H1 (cell line): ENCODE measurements at regions not wholly inside any gene's neighbourhood (a gene's known extent, or its start where the extent isn't known, plus 50 kb on each side); places are given as distances from the start of the nearest gene placed in this dataset.

Source experiments
- CTCF ChIA-PET: fragments of 300-600 bp; sonication (Branson Sonifier 250); formaldehyde crosslinking; loops from one replicate; lab custom pipeline; 2021; ENCODE audit not compliant: partially characterized antibody; lab: Charles Lee
- POLR2A ChIA-PET: fragments of 300-600 bp; sonication (Branson Sonifier 250); formaldehyde crosslinking; loops from one replicate; lab custom pipeline; 2021; ENCODE audit warnings: inconsistent platforms; ENCODE audit not compliant: partially characterized antibody; lab: Charles Lee
- DNase-seq, 2 experiments: peaks; one replicate each; pipeline versions ENCODE4 v3.0.0 to v3.0.0-alpha.2; 2010 to 2022; ENCODE audit warnings: low spot score in 2 of 2, low read depth in 1 of 2, mixed read lengths in 1 of 2
- FAIRE-seq: peaks from 2 replicates; lab custom pipeline; 2011; peaks lifted over from hg19 to GRCh38; lab: Jason Lieb, UNC
- H2AFZ ChIP-seq: 2 replicates; pipeline ENCODE4 v1.8.1; 2012; ENCODE audit warnings: low read length, inconsistent platforms
- H2AK5ac ChIP-seq: 2 replicates; pipeline ENCODE4 v1.6.1; 2013; ENCODE audit warnings: low read depth, low read length
- H2BK120ac ChIP-seq: replicated peaks from 2 replicates; pipeline ENCODE3; 2013; ENCODE audit warnings: low read depth, low read length, inconsistent platforms
- H2BK12ac ChIP-seq: 2 replicates; pipeline ENCODE4 v1.6.1; 2013; ENCODE audit warnings: low read depth, low read length
- H2BK15ac ChIP-seq: 2 replicates; pipeline ENCODE4 v1.6.1; 2013; ENCODE audit warnings: low read length
- H2BK20ac ChIP-seq: 2 replicates; pipeline ENCODE4 v1.6.1; 2013; ENCODE audit warnings: low read length
- H2BK5ac ChIP-seq: 2 replicates; pipeline ENCODE4 v1.6.1; 2013; ENCODE audit warnings: low read depth, low read length
- H3K14ac ChIP-seq: 2 replicates; pipeline ENCODE4 v1.6.1; 2013; ENCODE audit warnings: inconsistent platforms; ENCODE audit not compliant: insufficient read length
- H3K18ac ChIP-seq: 2 replicates; pipeline ENCODE4 v1.6.1; 2013; ENCODE audit warnings: low read length; ENCODE audit errors: extremely low read depth
- H3K23ac ChIP-seq: 2 replicates; pipeline ENCODE4 v1.6.1; 2013; ENCODE audit warnings: inconsistent platforms; ENCODE audit not compliant: insufficient read length
- H3K23me2 ChIP-seq: 2 replicates; pipeline ENCODE4 v1.6.1; 2013; ENCODE audit warnings: low read depth, low read length
- H3K27ac ChIP-seq: 2 replicates; pipeline ENCODE4 v1.6.1; 2011; ENCODE audit warnings: low read depth, low read length, inconsistent platforms
- H3K27me3 ChIP-seq, 4 experiments: replicated peaks in 1 of 4; 1 replicate in 1 of 4; 2 replicates in 3 of 4; pipeline versions ENCODE4 v1.6.1 to v1.8.1; 2011 to 2013; ENCODE audit warnings: low read length in 3 of 4, mild to moderate bottlenecking in 3 of 4, inconsistent platforms in 2 of 4, mixed read lengths in 2 of 4, moderate library complexity in 1 of 4; ENCODE audit not compliant: control insufficient read depth in 3 of 4, insufficient read depth in 3 of 4; ENCODE audit errors: extremely low read depth in 1 of 4
- H3K36me3 ChIP-seq, 4 experiments: 2 replicates each; pipeline versions ENCODE4 v1.6.1 to v1.8.1; 2011 to 2013; ENCODE audit warnings: mild to moderate bottlenecking in 4 of 4, low read length in 3 of 4, moderate library complexity in 2 of 4, control low read depth in 1 of 4, inconsistent platforms in 1 of 4; ENCODE audit not compliant: insufficient read depth in 4 of 4, control insufficient read depth in 2 of 4
- H3K4ac ChIP-seq: replicated peaks from 2 replicates; pipeline ENCODE3; 2013; ENCODE audit warnings: low read length, low read depth, mixed read lengths, inconsistent platforms; ENCODE audit not compliant: insufficient read length
- H3K4me1 ChIP-seq, 4 experiments: replicated peaks in 1 of 4; 1 replicate in 1 of 4; 2 replicates in 3 of 4; pipeline versions ENCODE4 v1.6.1 to v1.8.1; 2011 to 2013; ENCODE audit warnings: low read length in 3 of 4, inconsistent platforms in 2 of 4, mixed read lengths in 1 of 4; ENCODE audit not compliant: insufficient read depth in 4 of 4, control insufficient read depth in 3 of 4
- H3K4me2 ChIP-seq, 2 experiments: 2 replicates each; pipeline versions ENCODE4 v1.6.1 to v1.8.1; 2011 to 2013; ENCODE audit warnings: low read depth in 2 of 2, low read length in 2 of 2, control low read depth in 1 of 2, inconsistent platforms in 1 of 2, mild to moderate bottlenecking in 1 of 2; ENCODE audit not compliant: insufficient read depth in 1 of 2
- H3K4me3 ChIP-seq, 4 experiments: fragments of 200-600, 300-600 bp in 1 of 4; sonication (generic), shearing (Covaris generic), sonication (Bioruptor Twin) in 1 of 4; 2 replicates each; pipeline versions ENCODE4 v1.5.1 to v1.8.1; 2011 to 2016; ENCODE audit warnings: low read length in 4 of 4, low read depth in 3 of 4, control low read depth in 2 of 4, inconsistent platforms in 2 of 4, mild to moderate bottlenecking in 2 of 4, mixed read lengths in 1 of 4, moderate library complexity in 1 of 4; ENCODE audit not compliant: insufficient read depth in 2 of 4; ENCODE audit errors: extremely low read depth in 1 of 4
- H3K56ac ChIP-seq: replicated peaks from 2 replicates; pipeline ENCODE3; 2013; ENCODE audit warnings: low read depth, mild to moderate bottlenecking, mixed read lengths, low read length, inconsistent platforms; ENCODE audit not compliant: insufficient read length
- H3K79me1 ChIP-seq: 2 replicates; pipeline ENCODE4 v1.6.1; 2013; ENCODE audit warnings: low read depth, low read length, control low read depth
- H3K79me2 ChIP-seq, 2 experiments: 2 replicates each; pipeline versions ENCODE4 v1.6.1 to v1.8.1; 2012 to 2013; ENCODE audit warnings: low read length in 2 of 2, mild to moderate bottlenecking in 2 of 2, inconsistent platforms in 1 of 2; ENCODE audit not compliant: insufficient read depth in 2 of 2, control insufficient read depth in 1 of 2
- H3K9ac ChIP-seq, 4 experiments: replicated peaks in 1 of 4; 1 replicate in 1 of 4; 2 replicates in 3 of 4; pipeline versions ENCODE4 v1.6.1 to v1.8.1; 2011 to 2013; ENCODE audit warnings: low read depth in 3 of 4, low read length in 3 of 4, control low read depth in 2 of 4, mild to moderate bottlenecking in 2 of 4, moderate library complexity in 2 of 4, inconsistent platforms in 1 of 4; ENCODE audit errors: extremely low read depth in 1 of 4
- H3K9me3 ChIP-seq, 2 experiments: 2 replicates each; pipeline versions ENCODE4 v1.6.1 to v1.8.1; 2012 to 2013; ENCODE audit warnings: mild to moderate bottlenecking in 2 of 2, moderate library complexity in 2 of 2, control low read depth in 1 of 2, inconsistent platforms in 1 of 2, low read depth in 1 of 2, low read length in 1 of 2, mixed read lengths in 1 of 2; ENCODE audit not compliant: insufficient read depth in 2 of 2
- H4K20me1 ChIP-seq, 2 experiments: replicated peaks in 1 of 2; 2 replicates each; pipeline versions ENCODE3 to v1.8.1; 2011 to 2013; ENCODE audit warnings: inconsistent platforms in 2 of 2, low read length in 2 of 2, mild to moderate bottlenecking in 1 of 2; ENCODE audit not compliant: insufficient read depth in 2 of 2, control insufficient read depth in 1 of 2
- H4K5ac ChIP-seq: 2 replicates; pipeline ENCODE4 v1.6.1; 2013; ENCODE audit warnings: low read length, low read depth, mixed read lengths, inconsistent platforms; ENCODE audit not compliant: insufficient read length
- H4K8ac ChIP-seq: 2 replicates; pipeline ENCODE4 v1.8.0; 2013; ENCODE audit warnings: mild to moderate bottlenecking, moderate library complexity, low read length, inconsistent platforms; ENCODE audit not compliant: insufficient read depth; ENCODE audit errors: extremely low read depth
- H4K91ac ChIP-seq: replicated peaks from 2 replicates; pipeline ENCODE3; 2013; ENCODE audit warnings: low read length, mixed read lengths, inconsistent platforms; ENCODE audit not compliant: insufficient read length
- CBX5 ChIP-seq: fragments of 300-800, 300-1000 bp; sonication (generic); IDR thresholded peaks from 2 replicates; pipeline ENCODE4 v1.7.1; 2016; ENCODE audit warnings: antibody characterized with exemption, low read length, low read depth
- CBX8 ChIP-seq: fragments of 300-800, 300-1000 bp; sonication (generic); IDR thresholded peaks from 2 replicates; pipeline ENCODE4 v1.7.1; 2016; ENCODE audit warnings: low read depth, low read length, borderline replicate concordance
- CEBPB ChIP-seq: IDR thresholded peaks from 2 replicates; pipeline ENCODE4 v1.6.1; 2012; ENCODE audit warnings: low read depth, low read length
- CHD1 ChIP-seq: IDR thresholded peaks from 2 replicates; pipeline ENCODE4 v1.6.1; 2012; ENCODE audit warnings: low read depth, low read length, improper control_type of control experiment
- CREB1 ChIP-seq: IDR thresholded peaks from 2 replicates; pipeline ENCODE4 v1.6.1; 2012; ENCODE audit warnings: inconsistent platforms
- EZH2 ChIP-seq: fragments of 200-600 bp; sonication (generic); IDR thresholded peaks from 2 replicates; pipeline ENCODE4 v1.7.1; 2012; ENCODE audit warnings: low read depth, mild to moderate bottlenecking, moderate library complexity, low read length, inconsistent platforms; ENCODE audit not compliant: severe bottlenecking
- FOSL1 ChIP-seq: IDR thresholded peaks from 2 replicates; pipeline ENCODE4 v1.6.1; 2011; ENCODE audit warnings: mild to moderate bottlenecking, low read depth, low read length, moderate library complexity; ENCODE audit not compliant: insufficient read depth
- KDM5A ChIP-seq: fragments of 200-600 bp; IDR thresholded peaks from 2 replicates; pipeline ENCODE4 v1.7.1; 2012; ENCODE audit warnings: mild to moderate bottlenecking, low read length, inconsistent platforms, mixed read lengths
- RNF2 ChIP-seq: fragments of 200-900, 300-1000 bp; sonication (generic); IDR thresholded peaks from 2 replicates; pipeline ENCODE4 v1.7.1; 2016; ENCODE audit warnings: borderline replicate concordance, low read depth, mild to moderate bottlenecking, antibody characterized with exemption, low read length; ENCODE audit not compliant: poor library complexity, severe bottlenecking; ENCODE audit errors: missing control alignments
- SIN3A ChIP-seq, 2 experiments: IDR thresholded peaks in 1 of 2; conservative IDR thresholded peaks in 1 of 2; 2 replicates each; pipeline ENCODE4 v1.6.1; 2011 to 2012; ENCODE audit warnings: low read length in 2 of 2, improper control_type of control experiment in 1 of 2, low read depth in 1 of 2, mild to moderate bottlenecking in 1 of 2
- SP1 ChIP-seq: IDR thresholded peaks from 2 replicates; pipeline ENCODE4 v1.6.1; 2011; ENCODE audit warnings: low read depth, low read length
- TAF1 ChIP-seq: IDR thresholded peaks from 2 replicates; pipeline ENCODE4 v1.6.1; 2011; ENCODE audit warnings: mild to moderate bottlenecking, low read depth, low read length
- TBP ChIP-seq: IDR thresholded peaks from 2 replicates; pipeline ENCODE4 v1.6.1; 2011; ENCODE audit warnings: low read depth, low read length, improper control_type of control experiment
- TCF12 ChIP-seq: IDR thresholded peaks from 2 replicates; pipeline ENCODE4 v1.6.1; 2011; ENCODE audit warnings: low read depth, mild to moderate bottlenecking, low read length
- whole genome bisulfite sequencing, 2 experiments: shearing (Covaris generic) in 1 of 2; methylation state at CpG; one replicate each; pipeline versions ENCODE4 v1.1.6 to v1.1.7; 2013 to 2015; ENCODE audit warnings: low lambda C conversion rate in 2 of 2, mixed read lengths in 2 of 2, inconsistent platforms in 1 of 2, low coverage in 1 of 2, missing lambda C conversion rate in 1 of 2; ENCODE audit not compliant: insufficient replicate concordance in 2 of 2, insufficient coverage in 1 of 2, insufficient read length in 1 of 2; ENCODE audit errors: extremely low coverage in 1 of 2, missing lambda C conversion rate in 1 of 2; 5-methylcytosine and 5-hydroxymethylcytosine counted together
- TF ChIP-seq, protein P1 (sequence below): IDR thresholded peaks from 2 replicates; pipeline ENCODE4 v1.6.1; 2012; ENCODE audit warnings: inconsistent platforms

DNA sequence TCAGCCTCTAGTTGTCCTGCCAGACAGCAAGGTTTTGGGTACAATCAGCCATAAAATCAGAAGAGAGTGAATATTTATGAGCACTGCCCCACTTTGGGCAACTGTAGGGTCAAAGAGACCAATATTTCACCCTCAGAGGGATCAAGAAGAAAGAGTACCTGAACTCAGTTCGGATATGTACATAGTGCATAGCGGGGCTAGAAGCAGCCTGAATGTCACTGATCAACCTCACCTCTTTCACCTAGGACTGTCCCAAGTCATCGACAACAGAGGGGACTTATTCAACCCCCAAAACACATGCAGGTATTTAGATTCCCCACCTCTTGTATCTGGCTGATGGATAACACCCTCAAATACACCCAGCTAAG is 446.9 kb downstream of the COG6 start:
- Histone ChIP-seq H3K27ac (no peak overlapping the region), H3K18ac (no peak overlapping the region), H3K4me2 (no peak overlapping the region), H3K4ac (no peak overlapping the region), H3K4me3 (no peak overlapping the region), H2BK20ac (no peak overlapping the region), H4K20me1 (no peaks in the 10 kb centered on the region), H2BK15ac (no peak overlapping the region), H3K36me3 (no peaks in the 10 kb centered on the region), H2BK12ac (no peak overlapping the region), H4K5ac (no peak overlapping the region), H4K91ac (no peak overlapping the region), H2BK120ac (no peak overlapping the region), H3K23me2 (no peaks in the 10 kb centered on the region), H3K9ac (no peak overlapping the region), H3K9me3 (peaks cover 7 to 11% of the 10 kb centered on the region in 2 experiments), H4K8ac (no peak overlapping the region), H3K27me3 (no peaks in the 10 kb centered on the region), H3K23ac (no peak overlapping the region), H2AK5ac (no peak overlapping the region), H2AFZ (no peak overlapping the region), H2BK5ac (no peak overlapping the region), H3K14ac (no peak overlapping the region), H3K79me1 (no peaks in the 10 kb centered on the region), H3K56ac (no peak overlapping the region), H3K79me2 (no peaks in the 10 kb centered on the region), H3K4me1 (no peaks in the 10 kb centered on the region)
- CTCF ChIA-PET = interaction anchor here (0.5 to 1.0 kb wide), 2 partner anchors 71 to 160 kb away, joined by 3 read pairs; no protein-coding TSS in a partner anchor
- FAIRE-seq = no peak
- 82% methylated on average over 3 of the region's 3 CpGs; no CpG with 5 or more reads in 1 of the 2 experiments for WGBS, 2 experiments
- POLR2A ChIA-PET = interaction anchor here (0.9 to 1.3 kb wide), 2 partner anchors 8 to 120 kb away, joined by 3 to 5 read pairs; no protein-coding TSS in a partner anchor
- DNase-seq = no peak
- TF ChIP-seq, protein P1, sequence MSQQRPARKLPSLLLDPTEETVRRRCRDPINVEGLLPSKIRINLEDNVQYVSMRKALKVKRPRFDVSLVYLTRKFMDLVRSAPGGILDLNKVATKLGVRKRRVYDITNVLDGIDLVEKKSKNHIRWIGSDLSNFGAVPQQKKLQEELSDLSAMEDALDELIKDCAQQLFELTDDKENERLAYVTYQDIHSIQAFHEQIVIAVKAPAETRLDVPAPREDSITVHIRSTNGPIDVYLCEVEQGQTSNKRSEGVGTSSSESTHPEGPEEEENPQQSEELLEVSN = no peak
- no peak for TF ChIP-seq EZH2
- no peak for TF ChIP-seq SP1
- no peak for TF ChIP-seq CEBPB
- TF ChIP-seq TAF1 = no peak
- no peak for TF ChIP-seq KDM5A
- TF ChIP-seq TBP = no peak
- TF ChIP-seq CHD1 = no peak
- TF ChIP-seq RNF2 = no peak
- TF ChIP-seq FOSL1 = no peak
- TF ChIP-seq CBX5 = no peak
- no peak for TF ChIP-seq CREB1
- TF ChIP-seq TCF12 = no peak
- TF ChIP-seq SIN3A (conservative IDR thresholded peaks at IDR 0.05 in 1 of 2, IDR thresholded peaks at IDR 0.05 in 1 of 2; ENCODE audit: low read depth in 1 of 2, low read length in 2 of 2) = no peak
- TF ChIP-seq CBX8 = no peak
